Stomach smooth muscle (tissue), 2 donors: ENCODE measurements at regions not wholly inside any gene's neighbourhood (a gene's known extent, or its start where the extent isn't known, plus 50 kb on each side); places are given as distances from the start of the nearest gene placed in this dataset.

ENCODE experiments used
- H3K27ac ChIP-seq: one replicate; pipeline ENCODE4 v1.7.0; 2013; ENCODE audit warnings: mild to moderate bottlenecking, low read length, inconsistent platforms
- H3K27me3 ChIP-seq, 2 donors: one replicate each; pipeline ENCODE4 v1.7.0; 2013; ENCODE audit warnings: low read length in 2 of 2; ENCODE audit not compliant: insufficient read depth in 2 of 2, control insufficient read depth in 1 of 2
- H3K36me3 ChIP-seq, 2 donors: one replicate each; pipeline ENCODE4 v1.7.0; 2013; ENCODE audit warnings: low read length in 2 of 2; ENCODE audit not compliant: control insufficient read depth in 2 of 2, insufficient read depth in 2 of 2
- H3K4me1 ChIP-seq: one replicate; pipeline ENCODE4 v1.7.0; 2013; ENCODE audit warnings: low read length; ENCODE audit not compliant: control insufficient read depth, insufficient read depth
- H3K4me3 ChIP-seq, 2 donors: one replicate each; pipeline ENCODE4 v1.7.0; 2013; ENCODE audit warnings: low read length in 2 of 2
- H3K9ac ChIP-seq, 2 donors: one replicate each; pipeline ENCODE4 v1.7.0; 2013; ENCODE audit warnings: low read length in 2 of 2, mild to moderate bottlenecking in 1 of 2
- H3K9me3 ChIP-seq, 2 donors: one replicate each; pipeline ENCODE4 v1.7.0; 2013; ENCODE audit warnings: low read length in 2 of 2; ENCODE audit not compliant: control insufficient read depth in 2 of 2
- donor health status: healthy.
- donor health status: Pancreatic carcinoma.

GRCh38 chr6:134846031-134846430 is 103.9 kb downstream of the ALDH8A1 start:
- Histone ChIP-seq H3K4me1 (no peaks in the 10 kb centered on the region), H3K27me3 (peaks cover 0 to 2% of the 10 kb centered on the region in 2 donors), H3K9ac (no peak overlapping the region), H3K9me3 (no peaks in the 10 kb centered on the region), H3K27ac (no peak overlapping the region), H3K4me3 (no peak overlapping the region), H3K36me3 (no peaks in the 10 kb centered on the region)

DNA sequence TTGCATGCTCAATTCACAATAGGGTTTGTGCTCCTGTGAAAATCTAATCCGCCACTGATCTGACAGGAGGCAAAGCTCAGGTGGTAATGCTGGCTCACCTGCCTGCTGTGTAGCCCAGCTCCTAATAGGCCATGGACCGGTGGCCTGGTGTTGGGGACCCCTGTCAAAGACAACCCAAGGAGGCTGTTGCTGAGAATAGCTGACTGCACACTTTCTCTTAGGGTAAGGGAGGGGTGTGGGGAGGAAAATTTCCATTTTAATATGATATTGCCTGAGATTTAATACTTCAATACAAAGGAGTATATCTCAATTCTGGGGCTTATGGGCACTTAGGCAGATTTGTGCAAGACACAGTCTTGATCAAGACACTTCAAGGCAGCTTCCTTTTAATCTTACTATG is 105.8 kb downstream of the ALDH8A1 start:
- no peaks in the 10 kb centered on the region for H3K4me1 ChIP-seq
- H3K4me3 ChIP-seq = no peak overlapping the region
- H3K27me3 ChIP-seq = peaks cover 0 to 2% of the 10 kb centered on the region in 2 donors
- H3K27ac ChIP-seq = no peak overlapping the region
- no peaks in the 10 kb centered on the region for H3K9me3 ChIP-seq
- H3K9ac ChIP-seq = no peak overlapping the region
- no peaks in the 10 kb centered on the region for H3K36me3 ChIP-seq

DNA sequence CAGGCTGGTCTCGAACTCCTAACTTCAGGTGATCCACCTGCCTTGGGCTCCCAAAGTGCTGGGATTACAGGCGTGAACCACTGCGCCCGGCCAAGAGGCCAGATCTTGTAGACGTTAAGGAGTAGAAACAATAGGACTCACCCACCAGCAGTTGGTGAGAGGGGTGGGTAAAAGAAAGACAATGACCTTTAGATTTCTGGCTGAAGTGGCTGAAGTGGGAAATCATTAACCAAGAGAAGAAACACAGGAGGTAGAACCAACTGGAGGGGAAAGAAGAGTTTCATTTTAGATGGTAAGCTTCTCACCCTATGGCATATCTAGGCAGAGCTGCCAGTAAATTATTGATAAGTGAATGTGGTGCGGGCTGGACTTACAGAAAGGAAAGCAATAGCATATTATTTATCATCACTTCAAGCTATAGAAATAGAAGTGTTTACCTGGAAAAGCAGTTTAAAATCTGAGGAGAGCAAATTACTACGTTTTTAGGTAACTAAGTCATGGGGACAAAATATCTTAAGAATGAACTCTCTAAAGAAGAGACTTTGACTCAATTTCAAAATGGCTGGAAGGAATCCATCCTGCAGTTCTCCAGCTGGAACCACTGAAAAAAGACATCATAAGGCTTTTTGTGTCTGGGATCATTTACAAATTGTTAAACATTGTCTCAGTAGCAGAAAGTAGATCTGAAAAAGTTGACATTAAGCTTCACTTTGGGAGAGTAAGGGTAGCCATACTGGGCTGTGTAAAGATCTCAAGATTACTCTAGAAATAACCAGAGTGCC is 109.6 kb downstream of the ALDH8A1 start:
- no peaks in the 10 kb centered on the region for H3K9me3 ChIP-seq
- H3K27me3 ChIP-seq = peaks cover 0 to 2% of the 10 kb centered on the region in 2 donors
- H3K4me3 ChIP-seq = no peak overlapping the region
- H3K27ac ChIP-seq = no peak overlapping the region
- no peak overlapping the region for H3K9ac ChIP-seq
- peaks cover 2% of the 10 kb centered on the region for H3K4me1 ChIP-seq
- no peaks in the 10 kb centered on the region for H3K36me3 ChIP-seq

DNA sequence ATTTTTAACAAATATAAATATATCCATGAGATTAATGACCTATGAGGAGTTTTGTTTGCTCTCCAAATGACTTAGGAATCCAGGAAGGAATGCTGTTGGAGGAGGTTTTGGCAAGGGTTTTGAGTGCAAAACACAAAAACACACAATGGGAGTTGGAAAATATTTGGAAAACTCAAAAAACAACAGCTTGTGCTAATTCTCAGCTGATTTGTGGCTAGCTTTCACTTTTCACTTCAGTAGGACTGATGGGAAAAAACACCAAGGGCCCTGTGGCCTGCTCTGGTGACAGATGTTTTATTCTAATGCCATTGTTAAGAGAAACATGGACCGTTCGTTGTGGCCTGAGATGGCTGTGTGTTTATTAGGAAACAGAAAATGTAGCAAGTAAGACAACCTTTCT is 113.9 kb downstream of the ALDH8A1 start:
- Histone ChIP-seq H3K4me3 (no peak overlapping the region), H3K4me1 (peaks cover 2% of the 10 kb centered on the region), H3K9ac (no peak overlapping the region), H3K36me3 (no peaks in the 10 kb centered on the region), H3K27me3 (no peaks in the 10 kb centered on the region), H3K27ac (no peak overlapping the region), H3K9me3 (no peaks in the 10 kb centered on the region)

DNA sequence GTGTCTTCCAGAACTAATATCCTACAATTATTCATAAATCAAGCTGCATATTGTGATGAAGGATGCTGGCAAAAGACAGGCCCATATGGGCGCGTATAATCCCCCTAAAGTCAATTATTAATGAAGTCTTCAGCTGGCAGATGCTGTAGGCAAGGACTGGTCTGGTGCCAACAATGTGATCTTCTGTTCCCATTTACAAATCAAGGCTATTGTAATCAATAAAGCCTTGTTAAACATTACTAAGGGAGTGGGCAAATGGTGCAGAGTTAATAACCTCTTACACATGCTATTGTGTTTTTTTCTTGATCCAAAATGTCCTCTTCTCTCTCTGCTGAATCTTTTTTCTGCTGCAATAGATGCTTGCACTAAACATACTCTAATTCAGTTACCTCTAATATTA is 119.0 kb downstream of the ALDH8A1 start:
- H3K27ac ChIP-seq = no peak overlapping the region

DNA sequence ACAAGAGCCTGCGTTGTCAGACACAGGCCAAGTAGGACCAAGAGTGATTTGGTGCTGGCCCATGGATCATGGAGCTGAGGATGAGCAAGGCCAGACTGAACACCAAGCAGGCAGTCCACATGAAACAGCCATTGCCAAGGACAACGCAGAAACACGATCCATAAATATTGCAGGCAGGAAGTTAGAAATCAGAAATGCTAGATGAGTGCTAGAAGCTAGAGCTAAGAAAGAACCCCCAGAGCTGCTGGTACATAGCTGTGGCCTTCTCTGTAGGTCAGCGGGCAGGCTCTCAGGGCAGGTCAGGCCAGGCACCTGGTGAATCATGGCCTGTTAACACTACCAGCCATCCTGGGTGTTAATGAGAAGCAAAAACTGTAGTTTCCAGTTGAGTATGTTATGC is 119.7 kb downstream of the ALDH8A1 start:
- Histone ChIP-seq H3K4me3 (no peak overlapping the region), H3K36me3 (no peaks in the 10 kb centered on the region), H3K27ac (no peak overlapping the region), H3K4me1 (no peaks in the 10 kb centered on the region), H3K27me3 (no peaks in the 10 kb centered on the region), H3K9ac (no peak overlapping the region), H3K9me3 (no peaks in the 10 kb centered on the region)

More for the DNA sequence above, 119.0 kb downstream of the ALDH8A1 start:
- Histone ChIP-seq H3K36me3 (no peaks in the 10 kb centered on the region), H3K9me3 (no peaks in the 10 kb centered on the region), H3K27me3 (no peaks in the 10 kb centered on the region), H3K9ac (no peak overlapping the region), H3K4me3 (no peak overlapping the region), H3K4me1 (no peaks in the 10 kb centered on the region)

- Histone ChIP-seq H3K9ac (no peak overlapping the region), H3K4me3 (no peak overlapping the region), H3K9me3 (no peaks in the 10 kb centered on the region), H3K36me3 (no peaks in the 10 kb centered on the region), H3K27ac (no peak overlapping the region), H3K4me1 (no peaks in the 10 kb centered on the region), H3K27me3 (no peaks in the 10 kb centered on the region)
Measured at GRCh38 chr6:134828641-134829040, 121.3 kb downstream of the ALDH8A1 start.

DNA sequence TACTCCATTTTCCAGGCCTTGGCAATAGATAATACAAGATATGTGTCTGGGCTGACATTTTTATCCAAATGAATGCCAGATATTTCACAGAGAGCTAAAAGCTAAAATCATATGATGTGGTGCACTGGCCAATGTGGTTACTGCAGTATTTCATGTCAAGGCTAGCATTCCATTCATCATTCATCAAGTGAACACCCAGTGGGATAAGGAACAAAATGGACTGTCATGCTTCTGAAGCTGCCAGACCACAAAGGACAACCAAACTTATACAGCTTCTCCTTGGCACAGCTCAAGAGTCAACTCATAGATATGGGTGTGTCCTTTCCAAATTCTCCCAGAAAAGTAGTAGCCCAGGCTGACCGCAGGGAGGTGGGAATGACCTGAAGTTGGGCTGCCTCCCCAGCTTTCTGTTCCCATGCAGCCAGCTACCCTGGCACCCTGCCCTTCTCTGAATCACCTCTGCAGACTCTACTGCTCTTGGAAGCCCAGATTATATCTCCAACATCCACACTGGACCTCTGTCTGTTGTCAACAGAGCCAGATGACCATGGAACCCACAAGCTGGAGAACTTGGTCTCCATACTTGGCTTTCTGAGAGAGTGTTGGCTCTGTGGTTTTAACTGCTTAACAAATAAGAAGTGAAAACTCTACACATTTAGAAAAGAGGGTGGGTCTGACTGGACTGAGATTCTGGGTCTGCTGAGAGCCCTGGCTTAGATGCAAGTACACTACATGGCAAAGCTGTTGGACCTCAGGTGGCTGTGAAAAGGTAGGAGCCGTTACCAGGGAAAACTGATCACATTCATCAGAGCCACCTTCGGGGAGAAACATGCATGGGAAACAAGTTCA is 122.8 kb downstream of the ALDH8A1 start:
- no peaks in the 10 kb centered on the region for H3K27me3 ChIP-seq
- H3K27ac ChIP-seq = no peak overlapping the region
- peaks cover 4% of the 10 kb centered on the region for H3K4me1 ChIP-seq
- H3K4me3 ChIP-seq = no peak overlapping the region
- no peak overlapping the region for H3K9ac ChIP-seq
- H3K9me3 ChIP-seq = no peaks in the 10 kb centered on the region
- H3K36me3 ChIP-seq = no peaks in the 10 kb centered on the region

DNA sequence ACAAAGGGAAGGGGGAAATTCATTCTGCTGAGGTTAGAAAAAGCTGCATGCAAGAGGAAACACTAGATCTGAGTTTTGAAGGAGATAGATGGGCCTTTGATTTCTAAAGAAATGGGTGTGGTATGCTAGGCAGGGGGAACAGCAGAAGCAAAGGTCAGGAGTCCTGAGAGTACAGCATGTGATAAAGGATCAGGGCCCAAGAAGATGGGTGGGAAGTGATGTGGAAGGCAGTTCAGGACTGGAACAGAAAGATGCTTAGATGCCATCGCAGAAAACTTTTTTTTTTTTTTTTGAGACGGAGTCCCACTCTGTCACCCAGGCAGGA is 126.2 kb downstream of the ALDH8A1 start:
- Histone ChIP-seq H3K27ac (no peak overlapping the region), H3K36me3 (no peaks in the 10 kb centered on the region), H3K4me3 (no peak overlapping the region), H3K4me1 (peaks cover 4% of the 10 kb centered on the region), H3K9me3 (no peaks in the 10 kb centered on the region), H3K9ac (no peak overlapping the region), H3K27me3 (no peaks in the 10 kb centered on the region)

GRCh38 chr6:134822920-134823709 is 126.8 kb downstream of the ALDH8A1 start:
- Histone ChIP-seq H3K36me3 (no peaks in the 10 kb centered on the region), H3K27ac (no peak overlapping the region), H3K9ac (no peak overlapping the region), H3K4me3 (no peak overlapping the region), H3K9me3 (no peaks in the 10 kb centered on the region), H3K27me3 (no peaks in the 10 kb centered on the region), H3K4me1 (peaks cover 4% of the 10 kb centered on the region)
